ENCODE measurements at regions not wholly inside any gene's neighbourhood (a gene's known extent, or its start where the extent isn't known, plus 50 kb on each side); places are given as distances from the start of the nearest gene placed in this dataset.
"Not testable (repeated sequence)": the region's sequence is repeated elsewhere in the genome, so short reads cannot be mapped to it uniquely, and the experiment has no call there.

DNA sequence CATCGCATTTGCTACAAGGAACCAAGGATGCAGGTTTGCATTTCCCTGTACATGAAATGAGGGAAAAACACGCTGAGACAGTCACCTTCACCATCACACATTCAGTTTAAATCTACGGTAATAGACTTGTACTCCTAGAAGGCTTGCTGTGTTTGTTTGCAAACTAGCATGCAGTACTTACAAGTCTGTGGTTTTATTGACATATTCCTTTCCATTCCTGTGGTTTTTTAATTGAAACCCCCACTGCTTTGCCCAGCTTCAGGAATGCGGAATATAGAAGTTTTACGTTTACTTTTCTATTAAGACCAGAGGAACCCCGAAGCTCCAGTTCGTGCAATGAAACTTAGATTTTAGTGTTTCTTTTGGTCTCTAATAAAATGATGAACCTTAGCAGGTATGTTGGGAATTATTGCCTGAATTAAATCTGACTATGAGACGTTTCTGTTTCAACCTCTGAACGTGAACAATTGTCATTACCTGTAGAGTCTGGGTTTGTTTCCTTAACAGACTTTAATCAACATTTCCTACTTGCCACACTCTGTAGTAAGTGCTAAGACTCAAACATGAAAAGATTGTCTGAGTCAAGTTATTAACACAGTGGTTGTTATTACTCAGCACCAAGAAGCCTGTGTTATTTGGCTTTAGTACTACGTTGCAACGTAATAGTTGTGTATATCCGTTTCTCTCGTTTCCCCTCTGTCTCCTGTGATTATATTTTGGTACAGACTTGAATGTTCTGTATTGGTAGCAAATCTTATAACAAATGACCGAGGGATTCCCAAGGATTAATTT, 793.3 kb upstream of the GOT2 start:
- Histone ChIP-seq H3K27ac (no peak overlapping the region), H3K9me3 (no peaks in the 10 kb centered on the region), H3K4me1 (no peaks in the 10 kb centered on the region), H3K4me3 (no peak overlapping the region), H3K36me3 (no peaks in the 10 kb centered on the region), H3K27me3 (no peaks in the 10 kb centered on the region)
- WGBS, 2 donors (ENCODE audit: low coverage in 1 of 2): 55 to 74% methylated on average over 9 to 14 of the region's 14 CpGs
- in situ Hi-C loops (cut with MboI; ENCODE audit: low pct_ligation_motif_present in 1 of 4, low pct_unique_long_range_greater_than_20kb in 1 of 4, low sequenced_read_pairs in 3 of 4): no loop called here
- intact Hi-C loops (cut with DNase I; ENCODE audit: low total_unique reads): no loop called here
- DNase-seq: no peak
- no peak for TF ChIP-seq POLR2A (IDR thresholded peaks at IDR 0.05)
- no peak for TF ChIP-seq POLR2AphosphoS5 (IDR thresholded peaks at IDR 0.05)
- no peak for TF ChIP-seq EP300 (IDR thresholded peaks at IDR 0.05; ENCODE audit: low read depth)
- no peak for TF ChIP-seq CTCF (IDR thresholded peaks at IDR 0.05)

DNA sequence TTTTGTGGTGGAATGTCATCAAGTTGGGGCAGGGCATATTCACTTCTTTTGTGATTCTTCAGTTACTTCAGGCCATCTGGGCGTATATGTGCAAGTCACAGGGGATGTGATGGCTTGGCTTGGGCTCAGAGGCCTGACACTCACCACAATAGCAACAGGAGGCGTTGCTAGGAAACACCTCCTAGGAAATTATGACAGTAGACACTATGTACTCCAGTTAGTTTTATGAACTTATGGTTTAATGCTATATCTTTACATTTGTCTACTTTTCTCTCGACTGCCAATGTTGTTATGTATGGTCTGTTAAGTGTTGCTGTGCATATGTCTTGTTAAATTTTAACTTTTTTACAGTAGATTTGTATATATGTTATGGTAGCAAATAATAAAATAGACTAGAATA, 788.7 kb upstream of the GOT2 start:
- no peak overlapping the region for H3K27ac ChIP-seq
- no peaks in the 10 kb centered on the region for H3K27me3 ChIP-seq
- no peaks in the 10 kb centered on the region for H3K9me3 ChIP-seq
- DNase-seq: no peak
- intact Hi-C loops (cut with DNase I; ENCODE audit: low total_unique reads): no loop called here
- 57 to 64% methylated on average over 3 of the region's 3 CpGs for WGBS, 2 donors (ENCODE audit: low coverage in 1 of 2)
- no peak overlapping the region for H3K4me3 ChIP-seq
- in situ Hi-C loops (cut with MboI; ENCODE audit: low pct_ligation_motif_present in 1 of 4, low pct_unique_long_range_greater_than_20kb in 1 of 4, low sequenced_read_pairs in 3 of 4): no loop called here
- no peak for TF ChIP-seq POLR2A (IDR thresholded peaks at IDR 0.05)
- TF ChIP-seq CTCF (IDR thresholded peaks at IDR 0.05): no peak
- no peak for TF ChIP-seq EP300 (IDR thresholded peaks at IDR 0.05; ENCODE audit: low read depth)
- no peak for TF ChIP-seq POLR2AphosphoS5 (IDR thresholded peaks at IDR 0.05)
- H3K4me1 ChIP-seq: no peaks in the 10 kb centered on the region
- H3K36me3 ChIP-seq: no peaks in the 10 kb centered on the region

GRCh38 chr16:59518721-59519120, 784.6 kb upstream of the GOT2 start:
- H3K36me3 ChIP-seq; H3K27ac ChIP-seq; intact Hi-C loops (cut with DNase I; ENCODE audit: low total_unique reads); DNase-seq; H3K9me3 ChIP-seq; H3K27me3 ChIP-seq; in situ Hi-C loops (cut with MboI; ENCODE audit: low pct_ligation_motif_present in 1 of 4, low pct_unique_long_range_greater_than_20kb in 1 of 4, low sequenced_read_pairs in 3 of 4); H3K4me3 ChIP-seq; H3K4me1 ChIP-seq: not testable (repeated sequence)
- WGBS, 2 donors (ENCODE audit: low coverage in 1 of 2): 82 to 87% methylated on average over 4 to 5 of the region's 5 CpGs

GRCh38 chr16:59514651-59515050, 780.5 kb upstream of the GOT2 start:
- H3K27ac ChIP-seq: no peak overlapping the region
- in situ Hi-C loops (cut with MboI; ENCODE audit: low pct_ligation_motif_present in 1 of 4, low pct_unique_long_range_greater_than_20kb in 1 of 4, low sequenced_read_pairs in 3 of 4) (no loop called here), intact Hi-C loops (cut with DNase I; ENCODE audit: low total_unique reads) (no loop called here)
- H3K9me3 ChIP-seq: peaks cover 0 to 6% of the 10 kb centered on the region in 2 donors
- no peak for DNase-seq
- no peaks in the 10 kb centered on the region for H3K36me3 ChIP-seq
- no peaks in the 10 kb centered on the region for H3K4me1 ChIP-seq
- H3K4me3 ChIP-seq: no peak overlapping the region
- H3K27me3 ChIP-seq: no peaks in the 10 kb centered on the region
- WGBS, 2 donors (ENCODE audit: low coverage in 1 of 2): 56 to 59% methylated on average over 3 to 4 of the region's 4 CpGs
- TF ChIP-seq EP300 (IDR thresholded peaks at IDR 0.05; ENCODE audit: low read depth): no peak
- no peak for TF ChIP-seq POLR2A (IDR thresholded peaks at IDR 0.05)
- TF ChIP-seq CTCF (IDR thresholded peaks at IDR 0.05): no peak
- no peak for TF ChIP-seq POLR2AphosphoS5 (IDR thresholded peaks at IDR 0.05)

- no peak overlapping the region for H3K4me3 ChIP-seq
- H3K4me1 ChIP-seq: no peaks in the 10 kb centered on the region
- in situ Hi-C loops (cut with MboI; ENCODE audit: low pct_ligation_motif_present in 1 of 4, low pct_unique_long_range_greater_than_20kb in 1 of 4, low sequenced_read_pairs in 3 of 4) (no loop called here), intact Hi-C loops (cut with DNase I; ENCODE audit: low total_unique reads) (no loop called here)
- H3K9me3 ChIP-seq: peaks cover 0 to 6% of the 10 kb centered on the region in 2 donors
- no peak for TF ChIP-seq POLR2AphosphoS5 (IDR thresholded peaks at IDR 0.05)
- TF ChIP-seq POLR2A (IDR thresholded peaks at IDR 0.05): no peak
- TF ChIP-seq CTCF (IDR thresholded peaks at IDR 0.05): no peak
- no peak for TF ChIP-seq EP300 (IDR thresholded peaks at IDR 0.05; ENCODE audit: low read depth)
- 38 to 54% methylated on average over 1 to 3 of the region's 3 CpGs for WGBS, 2 donors (ENCODE audit: low coverage in 1 of 2)
- no peaks in the 10 kb centered on the region for H3K27me3 ChIP-seq
- no peak overlapping the region for H3K27ac ChIP-seq
- DNase-seq: no peak
- no peaks in the 10 kb centered on the region for H3K36me3 ChIP-seq
Observed at GRCh38 chr16:59510008-59510424, 775.9 kb upstream of the GOT2 start.
